GM18858 (cell line): ENCODE measurements at regions not wholly inside any gene's neighbourhood (a gene's known extent, or its start where the extent isn't known, plus 50 kb on each side); places are given as distances from the start of the nearest gene placed in this dataset.

Experiments used
- ATAC-seq: cut with Tn5 transposase; IDR thresholded peaks from one replicate; pipeline ENCODE4 v1.9.1; 2021; ENCODE audit not compliant: unreplicated experiment

DNA sequence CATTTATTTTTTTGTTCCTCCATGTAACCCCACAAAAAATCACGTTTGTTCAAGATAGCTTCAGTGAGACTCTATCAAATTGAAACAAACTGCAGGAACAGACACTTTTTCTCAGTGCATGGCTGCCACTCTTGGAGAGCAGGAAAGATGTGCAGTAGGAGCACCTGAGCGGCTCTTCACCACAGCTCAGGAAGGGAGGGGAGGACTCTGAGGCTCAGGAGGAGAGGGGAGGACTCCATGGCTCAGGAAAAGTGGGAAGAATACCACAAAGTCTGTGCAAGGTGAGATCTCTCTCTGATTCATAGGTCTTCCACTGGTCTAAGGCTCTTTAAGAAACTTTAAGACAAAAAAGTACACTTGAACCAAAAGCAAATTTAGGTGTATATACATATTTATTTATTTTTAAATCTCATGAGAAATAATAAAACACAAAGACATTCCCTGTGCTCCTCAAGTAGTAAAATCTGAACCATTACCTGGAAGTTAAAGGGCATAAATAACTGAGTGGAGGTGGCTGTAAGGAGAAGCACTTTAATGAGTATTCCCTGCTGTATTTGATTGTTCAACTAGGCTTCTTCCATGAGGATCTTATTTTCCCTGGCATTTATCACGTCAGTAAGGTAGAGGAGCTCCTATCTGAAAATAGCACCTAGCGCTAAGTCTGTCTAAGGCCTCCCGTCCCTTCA, 69.2 kb upstream of the CCN6 start:
- ATAC-seq: no peak

DNA sequence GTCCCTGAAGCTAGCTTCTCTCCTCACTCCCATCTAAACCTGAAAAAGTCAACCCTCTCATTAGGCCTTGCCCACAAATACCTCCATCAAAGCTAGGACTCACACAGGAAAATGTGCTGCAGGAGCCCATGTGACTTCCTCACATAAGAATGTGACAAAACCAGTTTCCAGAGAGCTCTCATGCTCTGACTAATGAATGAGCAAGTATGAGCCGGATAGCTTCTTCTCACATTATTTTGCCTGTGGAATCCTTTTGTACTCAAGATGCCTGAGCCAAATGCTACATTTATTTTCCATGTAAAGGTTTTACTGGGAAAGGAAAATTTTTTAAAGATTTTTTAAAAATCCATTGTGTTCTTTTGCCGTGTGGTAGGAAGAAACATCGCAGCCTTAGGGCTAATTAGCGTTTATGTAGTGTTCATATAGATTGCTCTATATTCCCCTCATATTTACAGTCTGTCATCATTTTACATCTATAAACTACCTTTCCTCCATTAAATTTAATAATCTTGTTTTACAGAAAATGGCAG, 68.6 kb upstream of the CCN6 start:
- ATAC-seq: no peak

DNA sequence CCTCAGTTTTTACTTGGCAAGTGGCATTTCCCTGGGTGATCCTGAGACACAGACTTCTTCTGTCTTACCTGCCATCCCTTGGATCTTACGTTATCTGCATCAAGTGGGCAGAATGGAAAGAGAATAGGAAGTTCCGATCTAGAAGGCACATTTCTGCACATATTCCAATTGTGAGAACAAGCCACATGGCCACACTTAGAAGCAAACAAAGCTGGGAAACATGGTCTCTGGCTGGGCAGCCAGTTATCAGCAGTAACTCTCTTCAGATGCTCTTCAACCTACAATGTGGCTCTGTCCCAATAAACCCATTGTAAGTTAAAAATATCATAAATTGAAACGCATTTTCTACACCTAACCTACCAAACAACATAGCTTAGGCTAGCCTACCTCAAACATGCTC, 67.3 kb upstream of the CCN6 start:
- no peak for ATAC-seq

GRCh38 chr6:111987295-111987694, 66.6 kb upstream of the CCN6 start:
- ATAC-seq: no peak

DNA sequence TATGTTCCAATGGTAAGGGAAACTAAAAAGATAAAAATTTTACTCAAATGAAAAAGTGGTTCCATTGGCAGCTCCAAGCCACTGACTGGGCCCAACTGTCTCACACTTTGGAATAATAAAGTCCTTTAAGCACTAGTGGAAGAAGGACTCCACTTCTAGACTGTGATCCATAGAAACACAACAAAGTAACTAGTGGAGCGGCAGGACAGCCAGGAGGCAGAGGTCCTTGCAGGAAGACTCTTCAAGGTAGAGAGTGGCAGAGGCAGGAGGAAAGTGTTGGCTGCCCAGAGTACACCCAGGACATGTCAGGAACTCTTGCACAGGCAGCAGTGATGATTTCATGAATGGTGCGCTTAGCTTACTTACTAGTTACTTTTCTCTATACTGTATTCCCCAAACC, 65.0 kb upstream of the CCN6 start:
- no peak for ATAC-seq

DNA sequence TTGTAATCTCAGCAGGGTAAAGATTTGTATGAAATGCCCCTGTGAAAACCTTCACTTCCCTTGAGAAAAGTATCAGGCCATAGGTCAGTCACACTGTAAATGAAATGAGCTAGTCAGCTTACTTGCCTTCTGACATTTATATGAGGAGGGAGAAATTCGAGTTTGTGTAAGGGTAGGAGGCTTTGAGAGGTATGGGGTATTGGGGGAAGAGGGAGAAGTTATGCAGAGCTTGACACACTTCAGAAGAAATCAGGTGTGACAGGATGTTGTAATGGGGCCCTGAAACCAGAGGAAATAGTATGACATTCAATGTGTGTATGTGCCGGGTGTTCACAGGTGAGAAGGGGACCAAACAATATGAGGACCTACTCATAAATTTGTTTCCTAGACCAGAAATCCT, 64.2 kb upstream of the CCN6 start:
- ATAC-seq: no peak

DNA sequence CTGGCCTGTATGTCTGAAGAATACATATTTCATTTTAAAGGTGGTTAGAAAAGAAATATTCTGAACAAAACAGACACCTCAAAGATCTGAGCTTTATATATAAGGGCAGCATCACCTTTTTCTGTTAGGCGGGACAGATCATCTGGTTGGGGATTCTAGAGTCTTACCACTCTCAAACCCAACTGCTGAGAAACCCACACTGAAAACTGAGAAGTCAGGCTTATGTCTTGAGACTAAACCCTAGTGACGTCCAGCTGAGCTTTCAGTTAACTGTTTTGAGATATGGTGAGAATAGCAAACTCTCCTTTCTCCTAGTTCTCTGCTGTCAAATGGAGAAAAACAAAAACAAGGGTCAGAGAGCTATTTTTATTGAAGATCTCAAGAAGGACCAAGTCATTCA, 63.7 kb upstream of the CCN6 start:
- no peak for ATAC-seq

GRCh38 chr6:111992851-111993250, 61.1 kb upstream of the CCN6 start:
- peak; percentile 44 for ATAC-seq

- ATAC-seq: no peak
Observed at GRCh38 chr6:111993342-111993741, 60.6 kb upstream of the CCN6 start.

- no peak for ATAC-seq
Observed at GRCh38 chr6:111994791-111995190, 59.1 kb upstream of the CCN6 start.

DNA sequence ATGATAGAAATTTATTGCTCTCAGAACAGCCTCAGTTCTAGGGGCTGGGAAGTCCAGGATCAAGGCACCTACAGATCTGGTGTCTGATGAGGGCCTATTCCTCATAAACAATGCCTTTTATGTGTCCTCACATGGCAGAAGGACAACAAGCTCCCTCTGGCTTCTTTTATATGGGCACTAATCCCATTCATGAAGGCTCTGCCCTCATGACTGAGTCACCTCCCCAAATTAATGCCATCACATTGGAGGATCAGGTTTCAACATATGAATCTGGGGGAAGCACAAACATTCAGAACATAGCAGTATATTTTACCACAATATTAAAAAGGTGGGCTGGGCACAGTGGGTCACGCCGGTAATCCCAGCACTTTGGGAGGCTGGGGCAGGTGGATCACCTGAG, 58.5 kb upstream of the CCN6 start:
- ATAC-seq: no peak

GRCh38 chr6:111996144-111996865, 57.6 kb upstream of the CCN6 start:
- no peak for ATAC-seq

GRCh38 chr6:111997078-111997852, 56.6 kb upstream of the CCN6 start:
- peak; percentile 51 for ATAC-seq

DNA sequence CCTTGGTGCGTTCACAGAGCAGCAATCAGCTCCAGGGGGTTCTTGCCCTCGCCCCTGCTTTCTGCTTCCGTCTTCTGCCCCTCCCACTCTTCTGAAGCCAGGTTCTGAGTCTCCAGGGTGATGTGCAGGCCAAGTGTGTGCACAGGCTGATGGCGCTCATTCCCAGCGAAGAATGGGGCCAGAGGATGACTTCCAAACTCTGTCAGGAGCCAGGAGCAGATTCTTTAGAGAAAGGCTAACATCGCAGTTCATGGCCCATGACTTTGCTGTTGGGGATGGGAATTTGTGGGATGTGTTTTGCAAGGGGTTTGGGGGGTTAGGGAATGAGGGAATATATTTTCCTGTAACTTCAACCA, 56.1 kb upstream of the CCN6 start:
- no peak for ATAC-seq

GRCh38 chr6:112002307-112002706, 51.6 kb upstream of the CCN6 start:
- ATAC-seq: no peak
